CD4-positive, alpha-beta T cell treated with Interleukin-4 for 1 hour (primary cell): ENCODE measurements at regions not wholly inside any gene's neighbourhood (a gene's known extent, or its start where the extent isn't known, plus 50 kb on each side); places are given as distances from the start of the nearest gene placed in this dataset.
"Not testable (repeated sequence)": the region's sequence is repeated elsewhere in the genome, so short reads cannot be mapped to it uniquely, and the experiment has no call there.

Experiments
- DNase-seq, 2 donors: peaks; one replicate each; pipeline ENCODE4 v3.0.0-alpha.2; 2020 to 2022

- DNase-seq: no peak
These were observed 90.1 kb downstream of the SREK1 start for GRCh38 chr5:66234241-66234640.

- DNase-seq: no peak
These were observed 94.3 kb downstream of the SREK1 start for GRCh38 chr5:66238435-66238834.

- DNase-seq: no peak
These were observed 94.9 kb downstream of the SREK1 start for GRCh38 chr5:66239034-66239433.

GRCh38 chr5:66241136-66241825 is 97.2 kb downstream of the SREK1 start:
- no peak for DNase-seq

- no peak for DNase-seq
These were observed 98.1 kb downstream of the SREK1 start for GRCh38 chr5:66242050-66242715.

- DNase-seq: no peak
These were observed 102.5 kb downstream of the SREK1 start for GRCh38 chr5:66246608-66247007.

GRCh38 chr5:66247176-66247960 is 103.3 kb downstream of the SREK1 start:
- no peak for DNase-seq

GRCh38 chr5:66248874-66249273 is 104.8 kb downstream of the SREK1 start:
- DNase-seq: no peak

GRCh38 chr5:66249920-66250319 is 105.8 kb downstream of the SREK1 start:
- DNase-seq: no peak

- no peak for DNase-seq
These were observed 108.7 kb downstream of the SREK1 start for GRCh38 chr5:66252849-66253248.

GRCh38 chr5:66255714-66256113 is 111.6 kb downstream of the SREK1 start:
- no peak for DNase-seq

- DNase-seq: no peak
These were observed 129.0 kb downstream of the SREK1 start for GRCh38 chr5:66273121-66273520.

- DNase-seq: no peak
These were observed 132.9 kb downstream of the SREK1 start for GRCh38 chr5:66276986-66277385.

GRCh38 chr5:66277981-66278380 is 133.9 kb downstream of the SREK1 start:
- no peak for DNase-seq

- DNase-seq: no peak
These were observed 137.2 kb downstream of the SREK1 start for GRCh38 chr5:66281294-66281693.

- no peak for DNase-seq
These were observed 140.7 kb downstream of the SREK1 start for GRCh38 chr5:66284588-66285342.

- no peak for DNase-seq
These were observed 141.3 kb downstream of the SREK1 start for GRCh38 chr5:66285343-66285922.

GRCh38 chr5:66291771-66292170 is 147.7 kb downstream of the SREK1 start:
- DNase-seq: no peak

- not testable (repeated sequence) for DNase-seq
These were observed 149.8 kb downstream of the SREK1 start for GRCh38 chr5:66293851-66294250.

GRCh38 chr5:66299463-66299862 is 155.4 kb downstream of the SREK1 start:
- no peak for DNase-seq

- DNase-seq: no peak
These were observed 158.2 kb downstream of the SREK1 start for GRCh38 chr5:66302344-66302743.

GRCh38 chr5:66306105-66306843 is 162.2 kb downstream of the SREK1 start:
- DNase-seq: peak; percentile 20 to 40
